Transverse colon (tissue), 4 donors: ENCODE measurements at regions not wholly inside any gene's neighbourhood (a gene's known extent, or its start where the extent isn't known, plus 50 kb on each side); places are given as distances from the start of the nearest gene placed in this dataset.

Experiments
- DNase-seq: peaks from one replicate; pipeline ENCODE4 v3.0.0-alpha.2; 2019
- H3K27ac ChIP-seq, 4 donors: fragments of 200-600 bp; sonication (generic); 2 replicates each; pipeline ENCODE4 v1.5.1; 2016 to 2018; ENCODE audit warnings: inconsistent platforms in 4 of 4
- H3K27me3 ChIP-seq: fragments of 200-600 bp; sonication (generic); 2 replicates; pipeline ENCODE4 v1.5.1; 2017; ENCODE audit warnings: inconsistent platforms
- H3K36me3 ChIP-seq, 4 donors: fragments of 200-600 bp; sonication (generic); 2 replicates each; pipeline ENCODE4 v1.5.1; 2017 to 2019; ENCODE audit warnings: inconsistent platforms in 4 of 4
- H3K4me1 ChIP-seq, 4 donors: fragments of 200-600 bp; sonication (generic); 2 replicates each; pipeline ENCODE4 v1.5.1; 2017 to 2020; ENCODE audit warnings: inconsistent platforms in 4 of 4
- H3K4me3 ChIP-seq, 4 donors: fragments of 200-600 bp; sonication (generic); 1 replicate in 1 of 4; 2 replicates in 3 of 4; pipeline versions ENCODE4 v1.5.1 to v1.6.1; 2017 to 2019; ENCODE audit warnings: inconsistent platforms in 4 of 4
- H3K9me3 ChIP-seq, 2 donors: fragments of 200-600 bp; sonication (generic); 2 replicates each; pipeline ENCODE4 v1.5.1; 2017 to 2019; ENCODE audit warnings: inconsistent platforms in 2 of 2
- CTCF ChIP-seq, 5 experiments: fragments of 200-600 bp in 3 of 5; fragments of 450-650 bp in 2 of 5; sonication (generic) in 3 of 5; IDR thresholded peaks; 1 replicate in 2 of 5; 2 replicates in 3 of 5; pipeline ENCODE4 v1.5.1; 2016 to 2017; ENCODE audit warnings: antibody characterized with exemption in 5 of 5, inconsistent platforms in 3 of 5, mild to moderate bottlenecking in 2 of 5, moderate library complexity in 1 of 5
- EP300 ChIP-seq: sonication (generic); formaldehyde crosslinking; IDR thresholded peaks from one replicate; pipeline ENCODE4 v1.6.1; 2017; ENCODE audit warnings: antibody characterized with exemption, low read depth
- POLR2A ChIP-seq: fragments of 450-650 bp; IDR thresholded peaks from one replicate; pipeline ENCODE4 v1.6.1; 2016; ENCODE audit warnings: antibody characterized with exemption, mild to moderate bottlenecking, moderate library complexity
- POLR2AphosphoS5 ChIP-seq, 3 donors: sonication (generic); formaldehyde crosslinking; IDR thresholded peaks; one replicate each; pipeline ENCODE4 v1.6.1; 2016; ENCODE audit warnings: antibody characterized with exemption in 3 of 3
- WGBS, 2 donors: methylation state at CpG; one replicate each; pipeline ENCODE4 v1.1.5; 2018; ENCODE audit warnings: low coverage in 1 of 2; 5-methylcytosine and 5-hydroxymethylcytosine counted together
- in situ Hi-C, 4 donors: fragments of 200-750 bp; cut with MboI; loops; one replicate each; pipeline versions ENCODE4 v1.15.0 to v1.15.1; 2017; ENCODE audit warnings: low sequenced_read_pairs in 3 of 4, low pct_ligation_motif_present in 1 of 4, low pct_unique_long_range_greater_than_20kb in 1 of 4
- intact Hi-C: fragments of 100-400 bp; cut with DNase I; formaldehyde crosslinking; loops from one replicate; pipeline ENCODE4 v1.15.1; 2023; ENCODE audit warnings: low total_unique reads

DNA sequence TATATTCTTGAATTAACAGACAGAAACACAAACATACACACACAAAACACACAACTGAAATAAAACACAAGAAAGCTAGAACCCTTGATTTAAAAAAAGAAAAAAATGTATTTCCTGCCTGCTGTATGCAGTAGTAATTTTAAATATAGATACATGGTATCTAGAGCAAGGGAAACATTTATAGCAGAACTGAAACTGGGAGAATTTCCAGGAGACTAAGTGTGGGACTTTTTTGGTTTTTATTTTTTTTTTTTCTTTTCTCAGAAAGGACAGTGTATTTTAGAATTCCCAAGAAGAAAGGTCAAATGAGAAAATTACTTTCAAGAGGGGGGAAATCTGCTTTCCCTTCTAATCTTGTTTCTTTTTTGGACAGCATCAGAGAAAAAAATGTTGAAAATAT is 558.9 kb upstream of the PKDCC start:
- no peak overlapping the region for H3K4me3 ChIP-seq
- H3K27me3 ChIP-seq = no peaks in the 10 kb centered on the region
- H3K36me3 ChIP-seq = no peaks in the 10 kb centered on the region
- no peak for TF ChIP-seq EP300
- no peak for TF ChIP-seq POLR2AphosphoS5 (IDR thresholded peaks at IDR 0.05)
- TF ChIP-seq CTCF (IDR thresholded peaks at IDR 0.05) = no peak
- no peak for TF ChIP-seq POLR2A
- in situ Hi-C loops (no loop called here), intact Hi-C loops (no loop called here)
- H3K4me1 ChIP-seq = no peaks in the 10 kb centered on the region
- H3K27ac ChIP-seq = no peak overlapping the region
- H3K9me3 ChIP-seq = peaks cover 5 to 6% of the 10 kb centered on the region in 2 donors
- no peak for DNase-seq

DNA sequence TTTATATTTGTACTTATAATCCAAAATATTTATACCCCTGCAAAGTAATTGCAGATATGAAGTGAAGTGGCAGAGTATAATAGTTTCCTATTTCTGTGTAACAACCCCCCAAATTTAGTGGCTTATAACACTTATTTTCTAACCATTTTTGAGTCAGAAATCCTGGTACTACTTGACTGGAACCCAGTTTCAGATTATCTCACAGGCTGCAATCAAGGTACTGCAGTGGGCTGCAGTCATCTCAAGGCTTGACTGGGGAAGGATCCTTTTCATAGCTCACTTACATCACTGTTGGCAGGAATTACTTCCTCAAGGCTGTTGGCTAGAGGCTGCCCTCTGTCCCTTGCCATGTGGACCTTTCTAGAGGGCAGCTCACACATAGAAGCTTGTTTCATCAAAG is 558.2 kb upstream of the PKDCC start:
- in situ Hi-C loops = no loop called here
- intact Hi-C loops = no loop called here
- peaks cover 11 to 14% of the 10 kb centered on the region in 2 donors for H3K9me3 ChIP-seq
- DNase-seq = no peak
- H3K36me3 ChIP-seq = no peaks in the 10 kb centered on the region
- no peak overlapping the region for H3K4me3 ChIP-seq
- no peaks in the 10 kb centered on the region for H3K27me3 ChIP-seq
- TF ChIP-seq POLR2A (no peak), POLR2AphosphoS5 (IDR thresholded peaks at IDR 0.05) (no peak), CTCF (IDR thresholded peaks at IDR 0.05) (no peak), EP300 (no peak)
- H3K4me1 ChIP-seq = no peaks in the 10 kb centered on the region
- H3K27ac ChIP-seq = no peak overlapping the region

GRCh38 chr2:41495050-41495449 is 552.8 kb upstream of the PKDCC start:
- no peaks in the 10 kb centered on the region for H3K36me3 ChIP-seq
- no peaks in the 10 kb centered on the region for H3K27me3 ChIP-seq
- WGBS, 2 donors = 67 to 83% methylated on average over 3 to 5 of the region's 5 CpGs
- TF ChIP-seq POLR2AphosphoS5 (IDR thresholded peaks at IDR 0.05) = no peak
- no peak for TF ChIP-seq POLR2A
- no peak for TF ChIP-seq CTCF (IDR thresholded peaks at IDR 0.05)
- no peak for TF ChIP-seq EP300
- in situ Hi-C loops = no loop called here
- no peaks in the 10 kb centered on the region for H3K4me1 ChIP-seq
- no peak overlapping the region for H3K4me3 ChIP-seq
- no peak overlapping the region for H3K27ac ChIP-seq
- no peak for DNase-seq
- intact Hi-C loops = no loop called here
- peaks cover 46 to 49% of the 10 kb centered on the region in 2 donors for H3K9me3 ChIP-seq

- intact Hi-C loops = no loop called here
- Histone ChIP-seq H3K27me3 (no peaks in the 10 kb centered on the region), H3K4me3 (no peak overlapping the region), H3K36me3 (no peaks in the 10 kb centered on the region), H3K4me1 (no peaks in the 10 kb centered on the region), H3K9me3 (peaks cover 46 to 62% of the 10 kb centered on the region in 2 donors), H3K27ac (no peak overlapping the region)
- no peak for DNase-seq
- TF ChIP-seq CTCF (IDR thresholded peaks at IDR 0.05) = no peak
- no peak for TF ChIP-seq POLR2AphosphoS5 (IDR thresholded peaks at IDR 0.05)
- no peak for TF ChIP-seq EP300
- TF ChIP-seq POLR2A = no peak
- in situ Hi-C loops = no loop called here
- 89% methylated on average over 3 of the region's 3 CpGs; no CpG with 5 or more reads in 1 of the 2 donors for whole genome bisulfite sequencing, 2 donors
Measured at GRCh38 chr2:41496908-41497307, 550.9 kb upstream of the PKDCC start.
